Mammary epithelial cell (primary cell): ENCODE measurements at regions not wholly inside any gene's neighbourhood (a gene's known extent, or its start where the extent isn't known, plus 50 kb on each side); places are given as distances from the start of the nearest gene placed in this dataset.

Experiments used
- CTCF ChIP-seq, 2 donors: IDR thresholded peaks in 1 of 2; conservative IDR thresholded peaks in 1 of 2; 2 replicates each; pipeline ENCODE4 v1.5.1; 2011 to 2012; ENCODE audit warnings: inconsistent platforms in 2 of 2, low read length in 2 of 2, mild to moderate bottlenecking in 2 of 2, control low read depth in 1 of 2, low read depth in 1 of 2; ENCODE audit not compliant: insufficient read depth in 1 of 2; ENCODE audit errors: extremely low read depth in 1 of 2
- EZH2 ChIP-seq: IDR thresholded peaks from 2 replicates; pipeline ENCODE4 v1.6.1; 2012; ENCODE audit warnings: low read length, inconsistent platforms, borderline replicate concordance

- TF ChIP-seq CTCF (conservative IDR thresholded peaks at IDR 0.05 in 1 of 2, IDR thresholded peaks at IDR 0.05 in 1 of 2; ENCODE audit: extremely low read depth in 1 of 2, insufficient read depth in 1 of 2, low read depth in 1 of 2, low read length in 2 of 2) (no peak), EZH2 (no peak)
Observed at GRCh38 chr3:30948426-30948825, 54.0 kb upstream of the GADL1 start.
